BLaER1 treated with 17β-estradiol and CSF1 and Interleukin-3, amounts not matched to agents 10 nM and 100 nM (cell line): ENCODE measurements at regions not wholly inside any gene's neighbourhood (a gene's known extent, or its start where the extent isn't known, plus 50 kb on each side); places are given as distances from the start of the nearest gene placed in this dataset.

Source experiments
- H3K27ac ChIP-seq, 11 experiments: shearing (Covaris generic); formaldehyde crosslinking; 2 replicates each; pipeline ENCODE4 v1.8.1; 2022
- H3K27me3 ChIP-seq, 11 experiments: shearing (Covaris generic); formaldehyde crosslinking; 2 replicates each; pipeline ENCODE4 v1.8.1; 2022
- H3K36me3 ChIP-seq, 11 experiments: shearing (Covaris generic); formaldehyde crosslinking; 2 replicates each; pipeline ENCODE4 v1.8.1; 2022
- H3K4me1 ChIP-seq, 10 experiments: shearing (Covaris generic); formaldehyde crosslinking; 2 replicates each; pipeline ENCODE4 v1.8.1; 2022
- H3K4me2 ChIP-seq, 11 experiments: shearing (Covaris generic); formaldehyde crosslinking; 2 replicates each; pipeline ENCODE4 v1.8.1; 2022
- H3K4me3 ChIP-seq, 10 experiments: shearing (Covaris generic); formaldehyde crosslinking; 2 replicates each; pipeline ENCODE4 v1.8.1; 2022
- H3K9ac ChIP-seq, 11 experiments: shearing (Covaris generic); formaldehyde crosslinking; 2 replicates each; pipeline ENCODE4 v1.8.1; 2022
- H3K9me3 ChIP-seq, 11 experiments: shearing (Covaris generic); formaldehyde crosslinking; replicated peaks in 1 of 11; 2 replicates each; pipeline ENCODE4 v1.8.1; 2022
- H4K20me1 ChIP-seq, 11 experiments: shearing (Covaris generic); formaldehyde crosslinking; 2 replicates each; pipeline ENCODE4 v1.8.1; 2022
- Cebpa-rat ChIP-seq, 11 experiments: shearing (Covaris generic); IDR thresholded peaks; 2 replicates each; pipeline ENCODE4 v1.8.1; 2022

DNA sequence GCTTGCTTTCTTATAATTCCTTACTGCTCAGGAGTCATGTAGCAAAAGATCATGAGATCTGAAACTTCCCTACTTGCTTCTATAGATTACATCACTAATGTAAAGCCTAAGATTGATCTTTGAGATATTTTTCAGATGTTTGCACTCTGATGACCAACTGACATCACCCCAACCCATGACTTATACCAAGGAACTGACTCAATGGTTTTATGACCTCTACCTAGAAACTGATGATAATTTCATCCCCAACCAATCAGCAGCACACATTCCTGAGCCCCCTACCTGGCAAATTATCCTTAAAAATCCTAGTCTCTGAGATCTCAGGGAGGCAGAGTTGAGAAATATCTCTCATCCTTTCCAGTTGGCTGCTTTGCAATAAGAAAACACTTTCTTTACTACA lies 122.3 kb upstream of the CAMK1G start:
- H3K27me3 ChIP-seq: no peaks in the 10 kb centered on the region
- TF ChIP-seq Cebpa-rat (IDR thresholded peaks at IDR 0.05): no peak
- H3K4me3 ChIP-seq: no peak overlapping the region
- peaks cover 9 to 21% (median 15%) of the 10 kb centered on the region in 10 experiments; a peak in 17 of 20 replicates for H3K4me1 ChIP-seq
- no peak overlapping the region for H3K27ac ChIP-seq
- H3K9ac ChIP-seq: no peak overlapping the region
- no peak overlapping the region for H3K4me2 ChIP-seq
- no peaks in the 10 kb centered on the region; a peak in 1 of 22 replicates for H3K36me3 ChIP-seq
- no peaks in the 10 kb centered on the region for H4K20me1 ChIP-seq
- peaks cover 26 to 35% (median 29%) of the 10 kb centered on the region in 11 experiments for H3K9me3 ChIP-seq

DNA sequence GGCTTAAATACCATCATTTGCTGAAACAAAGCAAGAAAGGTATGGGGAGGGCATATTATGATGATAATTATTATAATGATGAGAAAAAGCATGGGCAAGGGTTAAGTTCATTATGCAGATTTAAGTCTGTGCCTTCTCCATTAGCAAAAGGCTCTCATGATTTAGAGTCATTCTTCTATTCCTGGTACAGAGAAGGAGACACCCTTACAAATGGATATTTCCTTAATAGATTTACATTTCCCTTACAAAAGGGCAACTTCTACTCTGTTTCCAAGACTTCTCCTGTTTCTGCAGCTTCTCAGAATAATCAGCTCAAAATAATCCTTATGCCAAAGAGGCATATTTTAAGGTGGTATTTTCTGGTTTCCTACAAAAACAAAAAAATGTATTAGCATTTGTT lies 121.1 kb upstream of the CAMK1G start:
- no peak overlapping the region for H3K4me3 ChIP-seq

DNA sequence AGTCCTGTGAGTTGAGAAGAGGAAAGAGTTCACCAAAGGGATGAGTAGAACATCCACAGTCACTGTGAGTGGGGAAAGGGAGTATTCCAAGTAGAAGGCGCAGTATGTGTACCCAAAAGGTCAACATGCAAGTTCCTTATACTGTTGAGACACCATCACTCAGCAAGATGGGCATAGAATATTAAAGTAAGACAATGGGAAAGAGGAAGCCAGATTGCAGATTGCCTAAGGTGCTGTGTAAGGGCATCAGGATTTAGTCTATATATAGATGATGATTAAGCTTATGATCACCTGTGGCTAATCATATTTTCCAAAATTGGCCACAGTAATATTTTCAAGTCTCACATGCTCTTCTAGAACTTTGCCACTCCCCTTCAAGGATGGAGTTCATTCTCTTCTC lies 120.1 kb upstream of the CAMK1G start:
- no peak overlapping the region for H3K4me3 ChIP-seq
- H3K36me3 ChIP-seq: no peaks in the 10 kb centered on the region; a peak in 1 of 22 replicates
- H4K20me1 ChIP-seq: no peaks in the 10 kb centered on the region
- peaks cover 26 to 35% (median 29%) of the 10 kb centered on the region in 11 experiments for H3K9me3 ChIP-seq
- no peak overlapping the region for H3K4me2 ChIP-seq
- TF ChIP-seq Cebpa-rat (IDR thresholded peaks at IDR 0.05): no peak
- no peaks in the 10 kb centered on the region for H3K27me3 ChIP-seq
- H3K9ac ChIP-seq: no peak overlapping the region
- no peak overlapping the region for H3K27ac ChIP-seq
- H3K4me1 ChIP-seq: 0 out of 20 replicates have a peak, but pooled peaks cover 0 to under 1% (median 0%) of the 10 kb centered on the region in 10 experiments

More for the DNA sequence above, 121.1 kb upstream of the CAMK1G start:
- Histone ChIP-seq H3K27ac (no peak overlapping the region), H4K20me1 (no peaks in the 10 kb centered on the region), H3K36me3 (no peaks in the 10 kb centered on the region; a peak in 1 of 22 replicates), H3K27me3 (no peaks in the 10 kb centered on the region), H3K9me3 (peaks cover 26 to 35% (median 29%) of the 10 kb centered on the region in 11 experiments), H3K4me1 (peaks cover 4 to 10% (median 6%) of the 10 kb centered on the region in 10 experiments; a peak in 16 of 20 replicates), H3K4me2 (no peak overlapping the region), H3K9ac (no peak overlapping the region)
- TF ChIP-seq Cebpa-rat (IDR thresholded peaks at IDR 0.05): no peak

DNA sequence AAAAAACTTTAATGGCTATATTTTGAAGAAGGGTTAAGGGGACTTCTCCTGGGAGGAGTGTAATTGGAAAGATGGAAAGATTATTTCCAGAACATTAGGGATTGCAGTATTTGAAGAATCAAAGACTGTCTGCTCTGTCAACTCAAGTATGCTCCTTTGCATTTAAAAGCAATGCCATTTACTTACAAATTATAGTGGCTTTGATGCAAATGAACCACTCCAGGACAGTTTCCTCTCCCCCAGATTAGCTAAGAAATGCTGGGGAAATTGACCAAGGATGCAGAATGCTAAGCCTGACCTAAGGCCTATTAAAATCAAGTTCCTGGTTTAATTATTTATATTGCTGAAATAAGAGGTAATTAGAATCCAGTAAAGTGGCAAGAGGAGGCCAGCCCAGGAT lies 110.5 kb upstream of the CAMK1G start:
- TF ChIP-seq Cebpa-rat (IDR thresholded peaks at IDR 0.05): no peak
- Histone ChIP-seq H4K20me1 (no peaks in the 10 kb centered on the region), H3K9ac (no peak overlapping the region), H3K4me3 (no peak overlapping the region), H3K4me2 (no peak overlapping the region), H3K4me1 (no peaks in the 10 kb centered on the region), H3K9me3 (peaks cover 17 to 41% (median 30%) of the 10 kb centered on the region in 11 experiments; a peak in 21 of 22 replicates), H3K36me3 (no peaks in the 10 kb centered on the region), H3K27me3 (no peaks in the 10 kb centered on the region), H3K27ac (no peak overlapping the region)

DNA sequence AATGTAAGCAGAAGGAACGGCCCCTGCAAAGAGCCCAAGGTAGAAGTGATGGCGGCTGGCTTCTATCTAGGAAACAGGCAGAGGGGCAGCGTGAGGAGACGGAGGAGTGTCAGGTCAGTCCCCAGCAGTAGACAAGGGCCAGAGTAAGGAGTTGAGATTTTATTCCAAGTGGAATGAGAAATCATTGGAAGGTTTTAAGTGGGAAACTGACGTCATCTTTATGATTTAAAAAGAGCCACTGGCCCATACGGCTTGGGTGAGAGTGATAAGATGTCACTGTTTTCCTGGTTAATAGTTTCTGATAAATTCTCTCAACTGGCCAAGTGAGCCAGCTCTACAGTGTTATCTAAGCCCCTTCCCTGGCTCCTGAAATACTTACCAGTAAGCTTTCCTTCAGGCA lies 103.2 kb upstream of the CAMK1G start:
- TF ChIP-seq Cebpa-rat (IDR thresholded peaks at IDR 0.05): no peak
- no peak overlapping the region for H3K9ac ChIP-seq
- H3K36me3 ChIP-seq: no peaks in the 10 kb centered on the region
- H3K27ac ChIP-seq: no peak overlapping the region
- H3K4me2 ChIP-seq: no peak overlapping the region
- no peaks in the 10 kb centered on the region for H3K27me3 ChIP-seq
- H3K4me3 ChIP-seq: no peak overlapping the region
- 0 out of 20 replicates have a peak, but pooled peaks cover 0 to 5% (median 0%) of the 10 kb centered on the region in 10 experiments for H3K4me1 ChIP-seq
- no peaks in the 10 kb centered on the region for H3K9me3 ChIP-seq
- H4K20me1 ChIP-seq: no peaks in the 10 kb centered on the region

DNA sequence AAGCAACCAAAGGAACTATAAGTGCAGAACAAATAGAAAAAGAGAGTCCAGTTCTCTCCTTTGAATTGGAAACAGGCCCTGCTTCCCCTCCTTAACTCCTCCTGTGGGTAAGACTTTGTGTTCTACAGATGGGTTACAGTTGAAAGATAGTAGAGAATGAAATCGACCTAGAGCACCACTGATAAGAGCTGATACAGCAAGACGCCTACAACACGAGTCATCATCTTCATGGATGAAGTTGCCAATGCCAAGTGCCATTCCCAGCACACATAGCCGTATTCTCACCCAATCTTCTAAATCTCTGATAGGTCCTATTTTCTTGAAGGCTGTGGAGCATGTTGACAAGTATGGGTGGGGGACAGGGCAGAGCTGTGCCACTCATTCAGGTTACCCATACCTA lies 99.8 kb upstream of the CAMK1G start:
- Histone ChIP-seq H4K20me1 (no peaks in the 10 kb centered on the region), H3K4me3 (no peak overlapping the region), H3K36me3 (no peaks in the 10 kb centered on the region), H3K27ac (no peak overlapping the region), H3K9ac (no peak overlapping the region), H3K27me3 (no peaks in the 10 kb centered on the region), H3K9me3 (no peaks in the 10 kb centered on the region), H3K4me1 (0 out of 20 replicates have a peak, but pooled peaks cover 0 to 5% (median 0%) of the 10 kb centered on the region in 10 experiments), H3K4me2 (no peak overlapping the region)
- TF ChIP-seq Cebpa-rat (IDR thresholded peaks at IDR 0.05): no peak

DNA sequence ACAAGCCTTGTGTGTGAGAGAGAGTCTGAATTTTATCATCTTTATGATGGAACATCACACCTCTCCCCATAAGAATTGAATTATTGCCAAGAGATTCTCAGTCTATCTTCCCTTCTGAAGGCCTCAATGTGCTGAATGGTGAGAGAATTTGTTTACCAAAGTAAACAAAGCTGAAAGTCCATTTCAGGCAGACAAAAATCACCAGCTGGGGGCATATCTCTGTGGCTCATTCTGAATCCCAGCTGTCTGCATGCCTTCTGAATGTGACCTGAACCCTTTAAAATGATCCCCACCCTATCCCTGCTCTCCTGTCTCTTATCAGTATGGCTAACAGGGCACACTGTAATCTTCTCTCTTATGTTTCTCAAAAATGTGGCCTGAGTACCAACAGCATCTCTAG lies 99.1 kb upstream of the CAMK1G start:
- no peak overlapping the region for H3K9ac ChIP-seq
- no peak overlapping the region for H3K27ac ChIP-seq
- H3K4me1 ChIP-seq: 0 out of 20 replicates have a peak, but pooled peaks cover 0 to 5% (median 0%) of the 10 kb centered on the region in 10 experiments
- no peaks in the 10 kb centered on the region for H4K20me1 ChIP-seq
- H3K27me3 ChIP-seq: no peaks in the 10 kb centered on the region
- H3K9me3 ChIP-seq: no peaks in the 10 kb centered on the region
- H3K4me2 ChIP-seq: no peak overlapping the region
- TF ChIP-seq Cebpa-rat (IDR thresholded peaks at IDR 0.05): no peak
- no peak overlapping the region for H3K4me3 ChIP-seq
- no peaks in the 10 kb centered on the region for H3K36me3 ChIP-seq

DNA sequence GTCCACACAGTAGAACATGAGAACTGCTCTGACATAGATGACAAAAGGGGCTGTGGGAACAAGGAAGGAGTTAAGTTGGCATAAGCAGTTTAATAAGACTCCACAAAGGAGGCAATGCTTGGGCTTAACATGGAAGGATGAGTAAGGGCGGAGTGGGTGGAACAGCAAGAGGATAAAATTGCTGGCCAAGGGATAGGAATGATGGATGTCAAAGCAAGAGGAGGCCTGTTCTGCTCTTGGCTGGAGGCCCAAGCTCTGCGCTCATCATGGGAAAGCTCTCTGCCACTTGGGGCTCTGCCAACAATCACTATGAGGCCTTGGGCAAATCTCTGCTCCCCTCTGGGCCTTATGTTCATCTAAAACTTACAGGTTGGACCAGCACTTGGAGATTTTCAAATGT lies 98.3 kb upstream of the CAMK1G start:
- Histone ChIP-seq H3K27me3 (no peaks in the 10 kb centered on the region), H3K9ac (no peak overlapping the region), H3K4me3 (no peak overlapping the region), H3K4me1 (0 out of 20 replicates have a peak, but pooled peaks cover 0 to 5% (median 0%) of the 10 kb centered on the region in 10 experiments), H3K4me2 (no peak overlapping the region), H4K20me1 (no peaks in the 10 kb centered on the region), H3K27ac (no peak overlapping the region), H3K36me3 (no peaks in the 10 kb centered on the region), H3K9me3 (no peaks in the 10 kb centered on the region)
- TF ChIP-seq Cebpa-rat (IDR thresholded peaks at IDR 0.05): no peak

DNA sequence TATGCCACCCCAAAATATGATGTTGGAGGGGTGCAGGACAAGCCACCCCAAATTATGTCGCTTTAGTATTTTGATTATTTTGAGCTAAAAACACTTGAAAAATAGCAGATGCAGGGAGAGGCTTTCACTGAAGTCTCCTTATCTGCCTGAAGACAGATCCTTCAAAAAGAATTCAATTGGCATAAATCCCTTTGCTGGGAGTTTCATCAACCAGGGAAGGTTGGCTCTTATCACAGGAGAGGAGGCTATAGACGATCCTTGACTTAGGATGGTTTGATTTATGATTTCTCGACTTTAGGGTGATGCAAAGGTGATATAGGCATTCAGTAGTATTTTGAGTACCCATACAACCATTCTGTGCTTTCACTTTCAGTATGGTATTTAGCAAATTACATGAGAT lies 97.8 kb upstream of the CAMK1G start:
- Histone ChIP-seq H3K4me2 (no peak overlapping the region), H4K20me1 (no peaks in the 10 kb centered on the region), H3K4me3 (no peak overlapping the region), H3K27me3 (no peaks in the 10 kb centered on the region), H3K9ac (no peak overlapping the region), H3K4me1 (0 out of 20 replicates have a peak, but pooled peaks cover 0 to 5% (median 0%) of the 10 kb centered on the region in 10 experiments), H3K9me3 (no peaks in the 10 kb centered on the region), H3K36me3 (no peaks in the 10 kb centered on the region), H3K27ac (no peak overlapping the region)
- no peak for TF ChIP-seq Cebpa-rat (IDR thresholded peaks at IDR 0.05)

DNA sequence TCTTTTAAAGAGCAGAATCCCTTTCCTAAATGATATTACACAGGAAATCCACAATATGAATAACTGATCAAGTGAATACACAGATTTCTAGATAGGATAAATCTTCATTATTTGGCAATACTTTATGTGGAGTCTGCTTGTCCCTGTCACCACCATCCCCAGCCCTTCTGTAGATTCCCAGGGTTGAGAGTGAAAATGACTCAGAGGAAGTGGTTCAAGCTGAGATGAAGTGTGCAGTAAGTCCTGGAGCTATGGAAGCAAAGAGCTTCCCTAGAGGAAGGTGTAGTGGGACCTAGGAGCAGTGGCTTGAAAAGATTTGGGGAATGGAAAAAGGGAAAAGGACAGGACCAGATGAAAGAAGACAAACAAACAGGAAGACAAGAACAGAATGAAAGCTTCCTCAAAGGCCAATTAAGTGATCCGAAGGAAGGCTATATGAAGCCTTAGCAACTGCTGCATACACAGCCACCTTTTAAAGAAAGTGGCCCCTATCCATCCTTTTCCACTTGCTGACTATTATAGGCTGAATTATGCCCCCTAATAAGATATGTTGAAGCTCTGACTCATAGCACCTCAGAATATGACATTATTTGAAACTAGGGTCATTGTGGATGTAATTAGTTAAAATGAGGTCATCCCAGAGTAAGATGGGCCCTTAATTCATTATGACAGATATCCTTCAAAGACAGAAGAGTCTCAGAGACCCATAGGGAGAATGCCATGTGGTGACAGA lies 96.5 kb upstream of the CAMK1G start:
- Histone ChIP-seq H4K20me1 (no peaks in the 10 kb centered on the region), H3K4me1 (0 out of 20 replicates have a peak, but pooled peaks cover 0 to 5% (median 0%) of the 10 kb centered on the region in 10 experiments), H3K4me2 (no peak overlapping the region), H3K27ac (no peak overlapping the region), H3K4me3 (no peak overlapping the region), H3K27me3 (no peaks in the 10 kb centered on the region), H3K36me3 (no peaks in the 10 kb centered on the region), H3K9me3 (no peaks in the 10 kb centered on the region), H3K9ac (no peak overlapping the region)
- no peak for TF ChIP-seq Cebpa-rat (IDR thresholded peaks at IDR 0.05)
